ENCODE measurements at regions not wholly inside any gene's neighbourhood (a gene's known extent, or its start where the extent isn't known, plus 50 kb on each side); places are given as distances from the start of the nearest gene placed in this dataset.

GRCh38 chr18:11259469-11260150 lies 110.2 kb upstream of the PIEZO2 start:
- TF ChIP-seq POLR2A (IDR thresholded peaks at IDR 0.05) (no peak), CTCF (IDR thresholded peaks at IDR 0.05) (no peak)
- peak; percentile 35 to 75 (median 57) for DNase-seq
- Histone ChIP-seq H3K36me3 (replicated peaks in 1 of 2) (no peaks in the 10 kb centered on the region), H3K4me1 (replicated peaks in 1 of 2) (peaks cover 0 to 6% of the 10 kb centered on the region in 2 donors), H3K4me3 (no peak overlapping the region), H3K9me3 (replicated peaks in 1 of 3) (no peaks in the 10 kb centered on the region), H3K27me3 (no peaks in the 10 kb centered on the region), H3K27ac (peak overlapping the region in 1 of 5 donors; percentile 27)
- 13 to 29% (median 21%) methylated on average over 10 of the region's 10 CpGs for WGBS, 4 donors
- intact Hi-C loops (cut with DNase I), result no loop called here

- no peak for TF ChIP-seq CTCF (IDR thresholded peaks at IDR 0.05)
- TF ChIP-seq POLR2A (IDR thresholded peaks at IDR 0.05), result no peak
- Histone ChIP-seq H3K9me3 (replicated peaks in 1 of 3) (no peaks in the 10 kb centered on the region), H3K27me3 (no peaks in the 10 kb centered on the region), H3K36me3 (replicated peaks in 1 of 2) (no peaks in the 10 kb centered on the region), H3K4me1 (replicated peaks in 1 of 2) (peaks cover 0 to 6% of the 10 kb centered on the region in 2 donors), H3K4me3 (no peak overlapping the region), H3K27ac (no peak overlapping the region)
- 65 to 81% (median 79%) methylated on average over 1 of the region's 1 CpG for WGBS, 4 donors
- intact Hi-C loops (cut with DNase I), result no loop called here
- no peak for DNase-seq
These were observed 108.8 kb upstream of the PIEZO2 start for GRCh38 chr18:11258039-11258610.

- no peaks in the 10 kb centered on the region for H3K9me3 ChIP-seq (replicated peaks in 1 of 3)
- no peak overlapping the region for H3K27ac ChIP-seq
- no peaks in the 10 kb centered on the region for H3K27me3 ChIP-seq
- no peak for TF ChIP-seq CTCF (IDR thresholded peaks at IDR 0.05)
- TF ChIP-seq POLR2A (IDR thresholded peaks at IDR 0.05), result no peak
- H3K36me3 ChIP-seq (replicated peaks in 1 of 2), result no peaks in the 10 kb centered on the region
- intact Hi-C loops (cut with DNase I), result no loop called here
- peaks cover 0 to 6% of the 10 kb centered on the region in 2 donors for H3K4me1 ChIP-seq (replicated peaks in 1 of 2)
- no peak overlapping the region for H3K4me3 ChIP-seq
- DNase-seq, result no peak
These were observed 106.9 kb upstream of the PIEZO2 start for GRCh38 chr18:11256251-11256650.

- intact Hi-C loops (cut with DNase I), result no loop called here
- no peaks in the 10 kb centered on the region for H3K27me3 ChIP-seq
- DNase-seq, result peak in 1 of 7 donors; percentile 6
- TF ChIP-seq CTCF (IDR thresholded peaks at IDR 0.05), result no peak
- TF ChIP-seq POLR2A (IDR thresholded peaks at IDR 0.05), result no peak
- H3K4me3 ChIP-seq, result no peak overlapping the region
- H3K27ac ChIP-seq, result peak overlapping the region in 1 of 5 donors; percentile 30
- 18 to 36% (median 31%) methylated on average over 2 of the region's 2 CpGs for WGBS, 4 donors
- H3K9me3 ChIP-seq (replicated peaks in 1 of 3), result no peaks in the 10 kb centered on the region
- H3K4me1 ChIP-seq (replicated peaks in 1 of 2), result no peaks in the 10 kb centered on the region
- no peaks in the 10 kb centered on the region for H3K36me3 ChIP-seq (replicated peaks in 1 of 2)
These were observed 102.5 kb upstream of the PIEZO2 start for GRCh38 chr18:11251891-11252270.
